ENCODE measurements at regions not wholly inside any gene's neighbourhood (a gene's known extent, or its start where the extent isn't known, plus 50 kb on each side); places are given as distances from the start of the nearest gene placed in this dataset.

DNA sequence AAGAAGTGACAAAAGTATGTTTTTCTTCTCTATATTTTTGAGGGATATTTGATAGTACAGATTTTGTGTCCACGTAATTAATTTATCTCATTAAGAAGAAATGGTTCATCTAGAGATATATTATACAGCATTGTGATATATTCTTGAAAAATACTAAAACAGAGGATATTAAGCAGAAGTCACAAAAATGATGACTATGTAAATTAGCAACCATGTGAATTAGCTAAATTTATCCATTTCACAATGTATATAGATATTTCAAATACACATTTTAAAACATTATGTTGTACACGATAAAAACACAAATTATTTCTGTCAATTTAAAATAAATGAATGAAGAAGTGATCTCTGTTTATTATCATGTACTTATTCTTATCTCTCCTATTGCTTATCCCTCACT lies 989.5 kb downstream of the TUSC7 start:
- DNase-seq (ENCODE audit: low spot score in 2 of 2), result no peak
- TF ChIP-seq, protein P1, sequence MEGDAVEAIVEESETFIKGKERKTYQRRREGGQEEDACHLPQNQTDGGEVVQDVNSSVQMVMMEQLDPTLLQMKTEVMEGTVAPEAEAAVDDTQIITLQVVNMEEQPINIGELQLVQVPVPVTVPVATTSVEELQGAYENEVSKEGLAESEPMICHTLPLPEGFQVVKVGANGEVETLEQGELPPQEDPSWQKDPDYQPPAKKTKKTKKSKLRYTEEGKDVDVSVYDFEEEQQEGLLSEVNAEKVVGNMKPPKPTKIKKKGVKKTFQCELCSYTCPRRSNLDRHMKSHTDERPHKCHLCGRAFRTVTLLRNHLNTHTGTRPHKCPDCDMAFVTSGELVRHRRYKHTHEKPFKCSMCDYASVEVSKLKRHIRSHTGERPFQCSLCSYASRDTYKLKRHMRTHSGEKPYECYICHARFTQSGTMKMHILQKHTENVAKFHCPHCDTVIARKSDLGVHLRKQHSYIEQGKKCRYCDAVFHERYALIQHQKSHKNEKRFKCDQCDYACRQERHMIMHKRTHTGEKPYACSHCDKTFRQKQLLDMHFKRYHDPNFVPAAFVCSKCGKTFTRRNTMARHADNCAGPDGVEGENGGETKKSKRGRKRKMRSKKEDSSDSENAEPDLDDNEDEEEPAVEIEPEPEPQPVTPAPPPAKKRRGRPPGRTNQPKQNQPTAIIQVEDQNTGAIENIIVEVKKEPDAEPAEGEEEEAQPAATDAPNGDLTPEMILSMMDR (IDR thresholded peaks at IDR 0.05), result no peak
- no peak for TF ChIP-seq POLR2A (IDR thresholded peaks at IDR 0.05)
- no peak overlapping the region for H3K4me3 ChIP-seq (ENCODE audit: low read depth, poor library complexity, severe bottlenecking)
- intact Hi-C loops (cut with DNase I; ENCODE audit: low total_unique reads), result no loop called here
- WGBS, 2 donors, result 91 to 93% methylated on average over 2 of the region's 2 CpGs

DNA sequence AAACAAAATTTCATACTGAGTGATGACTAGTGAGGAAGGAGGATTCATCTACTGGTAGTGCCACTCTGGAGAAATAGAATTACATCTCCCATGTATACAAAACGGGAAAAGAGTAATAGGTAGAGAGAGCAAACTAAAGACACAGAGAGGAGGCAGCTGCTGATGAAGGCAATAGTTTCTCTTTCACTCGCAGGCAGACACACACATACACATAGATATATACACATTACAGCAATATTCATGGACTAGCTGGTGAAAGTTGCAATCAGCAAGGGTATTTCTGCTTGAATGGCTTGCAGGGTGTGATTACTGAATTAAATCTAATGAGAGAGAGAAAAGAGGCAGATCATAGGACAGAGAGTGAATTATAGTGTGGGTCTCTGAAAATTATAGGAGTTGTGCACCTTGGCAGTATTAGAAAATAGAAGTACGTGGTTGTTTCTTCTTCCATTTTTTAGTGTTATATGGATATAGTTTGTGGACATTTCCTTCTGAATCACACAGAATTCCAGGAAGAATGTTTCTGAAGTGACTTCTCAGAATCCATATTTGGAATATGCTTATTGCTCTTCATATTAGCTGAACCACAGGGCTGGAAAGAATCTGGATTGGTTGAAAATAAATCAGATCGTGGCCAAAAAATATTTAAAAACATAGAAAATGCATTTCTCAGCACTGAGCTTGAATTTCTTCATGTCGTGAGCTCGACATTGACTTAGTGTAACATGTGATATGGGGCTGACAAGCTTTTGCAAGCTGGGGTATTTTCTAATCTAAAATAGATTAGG lies 991.2 kb downstream of the TUSC7 start:
- no peak overlapping the region for H3K4me3 ChIP-seq (ENCODE audit: low read depth, poor library complexity, severe bottlenecking)
- TF ChIP-seq, protein P1 (IDR thresholded peaks at IDR 0.05), result no peak
- TF ChIP-seq POLR2A (IDR thresholded peaks at IDR 0.05), result no peak
- no peak for DNase-seq (ENCODE audit: low spot score in 2 of 2)
- WGBS, 2 donors, result 82 to 84% methylated on average over 6 of the region's 6 CpGs
- intact Hi-C loops (cut with DNase I; ENCODE audit: low total_unique reads), result no loop called here

DNA sequence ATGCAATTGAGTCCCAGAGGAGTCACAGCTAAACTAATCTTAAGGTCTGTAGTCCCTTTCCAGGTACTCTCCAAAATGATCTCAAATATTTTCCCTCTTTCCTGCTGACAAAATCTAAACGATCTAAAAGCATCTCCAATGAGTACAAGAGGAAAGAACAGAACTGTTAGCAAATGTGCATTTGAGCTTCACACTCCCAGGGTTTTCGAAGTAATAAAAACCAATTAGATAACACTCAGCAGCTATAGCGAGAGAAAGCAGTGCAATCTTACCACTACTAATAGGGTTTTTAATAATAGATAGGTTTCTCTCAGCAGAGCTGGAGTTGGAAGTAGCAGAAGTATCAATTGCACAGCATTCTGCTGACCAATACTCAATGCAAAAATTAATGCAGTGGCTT lies 995.4 kb downstream of the TUSC7 start:
- no peak for DNase-seq (ENCODE audit: low spot score in 2 of 2)
- intact Hi-C loops (cut with DNase I; ENCODE audit: low total_unique reads), result no loop called here
- 79 to 81% methylated on average over 3 of the region's 3 CpGs for WGBS, 2 donors
- TF ChIP-seq, protein P1 (IDR thresholded peaks at IDR 0.05), result no peak
- no peak for TF ChIP-seq POLR2A (IDR thresholded peaks at IDR 0.05)
- no peak overlapping the region for H3K4me3 ChIP-seq (ENCODE audit: low read depth, poor library complexity, severe bottlenecking)

DNA sequence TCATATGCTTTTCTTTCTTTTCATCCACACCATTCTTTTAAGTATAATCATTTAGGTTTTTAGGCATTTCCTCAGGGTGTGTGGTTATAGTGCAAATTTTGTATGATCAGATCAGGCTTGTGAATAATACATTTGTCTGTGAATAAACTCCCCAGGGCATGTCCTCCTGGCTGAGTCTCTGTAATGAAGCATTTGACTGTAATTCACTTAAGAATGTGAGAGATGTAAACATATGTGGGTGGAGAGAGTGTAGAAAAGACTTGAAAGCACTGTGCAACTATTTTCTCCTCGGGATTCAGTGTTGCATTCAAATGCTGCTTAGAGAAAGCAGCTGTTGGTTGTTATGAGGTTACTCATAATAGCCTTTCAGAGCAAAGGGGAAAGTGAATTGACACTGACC lies 996.5 kb downstream of the TUSC7 start:
- H3K4me3 ChIP-seq (ENCODE audit: low read depth, poor library complexity, severe bottlenecking), result no peak overlapping the region
- no peak for DNase-seq (ENCODE audit: low spot score in 2 of 2)
- intact Hi-C loops (cut with DNase I; ENCODE audit: low total_unique reads), result no loop called here
- TF ChIP-seq POLR2A (IDR thresholded peaks at IDR 0.05), result no peak
- TF ChIP-seq, protein P1 (IDR thresholded peaks at IDR 0.05), result no peak
- WGBS, 2 donors, result 21 to 26% methylated on average over 1 of the region's 1 CpG

DNA sequence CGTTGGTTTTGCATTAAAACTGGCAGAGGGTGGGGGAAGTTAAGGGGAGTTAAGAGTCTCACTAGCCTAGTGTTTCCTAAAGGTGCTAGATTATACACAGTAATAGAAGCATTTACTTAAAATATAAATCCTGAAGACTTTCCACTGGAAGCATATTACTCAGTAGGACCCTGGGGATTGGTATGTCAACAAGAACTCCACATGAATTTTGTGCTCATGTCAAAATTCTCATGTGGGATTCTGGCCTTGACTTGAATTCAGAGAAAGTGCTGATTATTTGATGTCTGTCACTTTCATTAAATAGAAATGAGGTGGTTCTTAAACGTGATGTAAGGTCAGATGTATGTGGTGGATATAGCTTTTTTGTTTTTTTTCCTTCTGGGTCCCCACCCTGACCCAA lies 997.2 kb downstream of the TUSC7 start:
- WGBS, 2 donors, result 59 to 63% methylated on average over 2 of the region's 2 CpGs
- H3K4me3 ChIP-seq (ENCODE audit: low read depth, poor library complexity, severe bottlenecking), result no peak overlapping the region
- intact Hi-C loops (cut with DNase I; ENCODE audit: low total_unique reads), result no loop called here
- no peak for DNase-seq (ENCODE audit: low spot score in 2 of 2)
- no peak for TF ChIP-seq POLR2A (IDR thresholded peaks at IDR 0.05)
- TF ChIP-seq, protein P1 (IDR thresholded peaks at IDR 0.05), result no peak

DNA sequence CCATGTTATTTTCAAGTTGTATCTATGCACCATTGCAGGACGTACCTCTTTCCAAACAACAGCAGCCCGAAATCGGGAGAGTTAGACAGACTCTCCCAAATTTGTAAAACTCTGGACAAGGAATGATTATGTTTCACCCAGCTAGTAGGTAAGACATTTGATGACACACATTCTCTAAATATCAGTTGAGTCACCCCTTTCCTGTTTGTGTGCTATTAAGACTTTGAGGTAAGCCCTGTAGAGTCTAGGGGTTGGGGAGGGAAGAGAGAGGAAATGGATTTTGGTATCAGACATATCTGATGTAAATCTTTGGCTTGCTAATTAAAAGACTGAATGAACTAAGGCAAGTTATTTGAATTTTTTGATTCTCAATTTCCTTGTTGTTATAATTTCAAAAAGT lies 999.0 kb downstream of the TUSC7 start:
- TF ChIP-seq, protein P1 (IDR thresholded peaks at IDR 0.05), result no peak
- no peak for TF ChIP-seq POLR2A (IDR thresholded peaks at IDR 0.05)
- no peak overlapping the region for H3K4me3 ChIP-seq (ENCODE audit: low read depth, poor library complexity, severe bottlenecking)
- WGBS, 2 donors, result 90 to 92% methylated on average over 3 of the region's 3 CpGs
- no peak for DNase-seq (ENCODE audit: low spot score in 2 of 2)
- intact Hi-C loops (cut with DNase I; ENCODE audit: low total_unique reads), result no loop called here

All from lower leg skin (tissue), 4 donors.